HEK293T (cell line): ENCODE measurements at regions not wholly inside any gene's neighbourhood (a gene's known extent, or its start where the extent isn't known, plus 50 kb on each side); places are given as distances from the start of the nearest gene placed in this dataset.
A peak's percentile ranks its signal among the peaks of the same experiment; 100 is the strongest.

ENCODE experiments used
- CTCF ChIA-PET: fragments of 350-600 bp; formaldehyde crosslinking; extraction: SDS; loops from one replicate; lab custom pipeline; 2021; ENCODE audit warnings: antibody characterized with exemption, inconsistent platforms; lab: Yijun Ruan, JAX
- POLR2A ChIA-PET: fragments of 350-600 bp; formaldehyde crosslinking; extraction: SDS; loops from one replicate; lab custom pipeline; 2020; ENCODE audit warnings: antibody characterized with exemption, inconsistent platforms; lab: Yijun Ruan, JAX
- DNase-seq: peaks from one replicate; pipeline ENCODE4 v3.0.0; 2012; ENCODE audit warnings: mixed read lengths; ENCODE audit errors: extremely low spot score
- ARNT ChIP-seq: fragments of 450-650 bp; IDR thresholded peaks from 2 replicates; pipeline ENCODE4 v1.6.1; 2017; ENCODE audit warnings: mild to moderate bottlenecking
- BHLHE40 ChIP-seq: fragments of 450-650 bp; IDR thresholded peaks from 2 replicates; pipeline ENCODE4 v1.6.1; 2016; ENCODE audit warnings: mild to moderate bottlenecking, moderate library complexity, borderline replicate concordance
- CTBP1 ChIP-seq: fragments of 450-650 bp; IDR thresholded peaks from 2 replicates; pipeline ENCODE4 v1.6.1; 2016; ENCODE audit warnings: borderline replicate concordance
- ELF4 ChIP-seq: fragments of 450-650 bp; IDR thresholded peaks from 2 replicates; pipeline ENCODE4 v1.6.1; 2017; ENCODE audit warnings: antibody characterized with exemption
- FOXA1 ChIP-seq: fragments of 450-650 bp; IDR thresholded peaks from 2 replicates; pipeline ENCODE4 v1.6.1; 2016; ENCODE audit warnings: mild to moderate bottlenecking
- FOXK2 ChIP-seq: fragments of 450-650 bp; IDR thresholded peaks from 2 replicates; pipeline ENCODE4 v1.6.1; 2016; ENCODE audit warnings: mild to moderate bottlenecking
- FOXM1 ChIP-seq: fragments of 450-650 bp; IDR thresholded peaks from 2 replicates; pipeline ENCODE4 v1.6.1; 2017; ENCODE audit warnings: mild to moderate bottlenecking, borderline replicate concordance
- HDGF ChIP-seq: fragments of 450-650 bp; IDR thresholded peaks from 2 replicates; pipeline ENCODE4 v1.6.1; 2017; ENCODE audit warnings: antibody characterized with exemption, borderline replicate concordance
- L3MBTL2 ChIP-seq: fragments of 450-650 bp; conservative IDR thresholded peaks from 2 replicates; pipeline ENCODE4 v1.6.1; 2016; ENCODE audit warnings: mild to moderate bottlenecking
- LEF1 ChIP-seq: fragments of 450-650 bp; IDR thresholded peaks from 2 replicates; pipeline ENCODE4 v1.6.1; 2017; ENCODE audit warnings: mild to moderate bottlenecking, borderline replicate concordance
- NFRKB ChIP-seq: fragments of 450-650 bp; IDR thresholded peaks from 2 replicates; pipeline ENCODE4 v1.6.1; 2016; ENCODE audit warnings: mild to moderate bottlenecking, moderate library complexity
- PKNOX1 ChIP-seq: fragments of 450-650 bp; IDR thresholded peaks from 2 replicates; pipeline ENCODE4 v1.6.1; 2016
- SP1 ChIP-seq: fragments of 450-650 bp; IDR thresholded peaks from 2 replicates; pipeline ENCODE4 v1.6.1; 2017
- SUZ12 ChIP-seq: fragments of 450-650 bp; IDR thresholded peaks from 2 replicates; pipeline ENCODE4 v1.6.1; 2016; ENCODE audit warnings: mild to moderate bottlenecking
- TARDBP ChIP-seq: fragments of 450-650 bp; IDR thresholded peaks from 2 replicates; pipeline ENCODE4 v1.6.1; 2016
- ZNF384 ChIP-seq: fragments of 450-650 bp; IDR thresholded peaks from 2 replicates; pipeline ENCODE4 v1.6.1; 2016

GRCh38 chr6:80641591-80641990, 535.1 kb downstream of the BCKDHB start:
- no peak for DNase-seq
- CTCF ChIA-PET = no interaction called here
- POLR2A ChIA-PET = no interaction called here
- TF ChIP-seq ARNT (no peak), FOXM1 (no peak), TARDBP (no peak), CTBP1 (no peak), LEF1 (no peak), BHLHE40 (no peak), SP1 (no peak), FOXK2 (no peak), SUZ12 (no peak), ELF4 (no peak), ZNF384 (no peak), FOXA1 (no peak), HDGF (no peak), NFRKB (no peak), PKNOX1 (no peak), L3MBTL2 (no peak)

- TF ChIP-seq L3MBTL2 (no peak), FOXK2 (no peak), SUZ12 (no peak), CTBP1 (no peak), ELF4 (no peak), PKNOX1 (no peak), ZNF384 (no peak), TARDBP (no peak)
- POLR2A ChIA-PET = no interaction called here
- no peak for DNase-seq
- CTCF ChIA-PET = no interaction called here
These were observed 533.7 kb downstream of the BCKDHB start for GRCh38 chr6:80640176-80640575.

- POLR2A ChIA-PET = no interaction called here
- DNase-seq = no peak
- CTCF ChIA-PET = no interaction called here
- TF ChIP-seq NFRKB (no peak), ARNT (no peak), HDGF (no peak), BHLHE40 (no peak), LEF1 (no peak), ZNF384 (no peak)
These were observed 532.7 kb downstream of the BCKDHB start for GRCh38 chr6:80639181-80639629.

- DNase-seq = peak; percentile 23
- no peak for TF ChIP-seq NFRKB
- no peak for TF ChIP-seq LEF1
- no peak for TF ChIP-seq ZNF384
- ChIA-PET POLR2A (no interaction called here), CTCF (no interaction called here)
These were observed 532.0 kb downstream of the BCKDHB start for GRCh38 chr6:80638213-80639055.

- ChIA-PET POLR2A (no interaction called here), CTCF (no interaction called here)
- DNase-seq = no peak
- TF ChIP-seq BHLHE40 (no peak), L3MBTL2 (no peak), NFRKB (no peak), ELF4 (no peak), CTBP1 (no peak), ARNT (no peak), HDGF (no peak), PKNOX1 (no peak), FOXM1 (no peak), ZNF384 (no peak), TARDBP (no peak), FOXK2 (no peak), FOXA1 (no peak)
These were observed 530.8 kb downstream of the BCKDHB start for GRCh38 chr6:80637312-80637711.

GRCh38 chr6:80636689-80637088, 530.2 kb downstream of the BCKDHB start:
- no peak for DNase-seq
- CTCF ChIA-PET = no interaction called here
- no peak for TF ChIP-seq ZNF384
- no peak for TF ChIP-seq TARDBP
- TF ChIP-seq ARNT = no peak
- TF ChIP-seq PKNOX1 = no peak
- no peak for TF ChIP-seq FOXA1
- no peak for TF ChIP-seq ELF4
- TF ChIP-seq BHLHE40 = no peak
- POLR2A ChIA-PET = no interaction called here
